ENCODE measurements at regions not wholly inside any gene's neighbourhood (a gene's known extent, or its start where the extent isn't known, plus 50 kb on each side); places are given as distances from the start of the nearest gene placed in this dataset.
"Not testable (repeated sequence)": the region's sequence is repeated elsewhere in the genome, so short reads cannot be mapped to it uniquely, and the experiment has no call there.

DNA sequence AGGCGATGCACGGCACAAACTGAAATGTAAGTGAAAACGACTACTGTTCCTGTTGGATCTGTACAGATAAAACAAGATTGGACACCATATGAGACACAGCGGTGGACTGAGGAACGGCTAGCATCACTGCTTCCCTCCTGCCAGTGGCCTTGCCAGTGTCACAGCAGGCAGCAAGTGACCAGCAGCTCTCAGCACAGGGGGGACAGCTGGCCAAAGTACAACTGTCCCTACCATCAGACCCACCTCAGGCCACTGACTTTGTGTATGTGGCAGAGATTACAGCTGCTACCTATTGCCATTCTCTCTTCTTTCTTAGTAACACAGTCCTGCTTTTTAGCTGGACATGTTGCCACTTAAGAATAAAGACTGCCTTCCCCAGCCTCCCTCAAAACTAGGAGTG, 80.0 kb upstream of the SLC66A3 start:
- FAIRE-seq, result no peak

DNA sequence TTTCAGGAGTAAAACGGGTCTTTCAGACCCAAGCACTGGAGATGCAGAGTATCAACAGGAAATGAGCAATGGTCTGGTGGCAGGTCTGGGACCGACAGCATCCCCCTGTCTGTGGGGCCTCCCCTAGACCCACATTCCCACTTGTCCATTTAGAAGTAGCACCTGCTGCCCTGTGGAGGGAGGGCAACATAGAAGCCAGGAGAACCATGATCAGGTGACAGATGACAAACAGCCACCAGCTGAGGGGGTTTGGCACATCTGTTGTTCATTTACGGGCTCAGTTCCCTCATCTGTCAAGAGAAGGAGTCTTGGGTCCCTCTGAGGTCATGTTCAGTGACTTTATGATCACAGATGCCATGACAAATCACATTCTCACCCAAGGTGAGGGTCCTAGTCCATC, 77.9 kb upstream of the SLC66A3 start:
- FAIRE-seq, result no peak

DNA sequence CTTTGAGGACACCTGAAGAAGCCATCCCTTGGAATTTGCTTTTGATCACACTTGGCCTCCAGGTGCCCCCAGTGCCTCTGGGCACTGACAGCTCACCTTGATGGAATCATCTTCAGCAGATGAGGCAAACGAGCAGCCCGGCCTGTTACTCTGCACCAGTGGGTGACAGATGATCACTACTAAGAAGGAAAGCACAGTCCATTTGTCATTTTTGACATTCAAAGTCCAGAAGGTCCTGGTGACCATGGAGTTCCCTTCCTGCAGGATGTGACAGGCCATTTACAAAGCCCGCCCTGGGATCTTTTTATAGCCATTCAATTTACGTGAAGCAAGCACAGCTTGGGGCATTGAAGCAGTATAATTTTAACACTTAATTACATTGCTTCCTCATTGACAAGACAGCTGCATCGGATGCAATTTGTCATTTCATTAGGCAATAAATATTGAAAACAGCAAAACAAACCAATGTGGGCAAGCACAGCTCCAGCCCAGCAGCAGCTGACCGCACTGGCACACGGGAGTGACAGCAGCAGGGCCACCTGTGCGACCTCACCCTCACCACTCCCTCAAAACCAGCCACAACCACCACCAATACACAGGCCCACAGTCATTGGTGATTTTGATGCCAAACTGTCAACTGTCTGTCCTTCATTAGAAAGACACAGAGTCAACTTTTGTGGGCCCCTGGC, 76.0 kb upstream of the SLC66A3 start:
- no peak for FAIRE-seq

DNA sequence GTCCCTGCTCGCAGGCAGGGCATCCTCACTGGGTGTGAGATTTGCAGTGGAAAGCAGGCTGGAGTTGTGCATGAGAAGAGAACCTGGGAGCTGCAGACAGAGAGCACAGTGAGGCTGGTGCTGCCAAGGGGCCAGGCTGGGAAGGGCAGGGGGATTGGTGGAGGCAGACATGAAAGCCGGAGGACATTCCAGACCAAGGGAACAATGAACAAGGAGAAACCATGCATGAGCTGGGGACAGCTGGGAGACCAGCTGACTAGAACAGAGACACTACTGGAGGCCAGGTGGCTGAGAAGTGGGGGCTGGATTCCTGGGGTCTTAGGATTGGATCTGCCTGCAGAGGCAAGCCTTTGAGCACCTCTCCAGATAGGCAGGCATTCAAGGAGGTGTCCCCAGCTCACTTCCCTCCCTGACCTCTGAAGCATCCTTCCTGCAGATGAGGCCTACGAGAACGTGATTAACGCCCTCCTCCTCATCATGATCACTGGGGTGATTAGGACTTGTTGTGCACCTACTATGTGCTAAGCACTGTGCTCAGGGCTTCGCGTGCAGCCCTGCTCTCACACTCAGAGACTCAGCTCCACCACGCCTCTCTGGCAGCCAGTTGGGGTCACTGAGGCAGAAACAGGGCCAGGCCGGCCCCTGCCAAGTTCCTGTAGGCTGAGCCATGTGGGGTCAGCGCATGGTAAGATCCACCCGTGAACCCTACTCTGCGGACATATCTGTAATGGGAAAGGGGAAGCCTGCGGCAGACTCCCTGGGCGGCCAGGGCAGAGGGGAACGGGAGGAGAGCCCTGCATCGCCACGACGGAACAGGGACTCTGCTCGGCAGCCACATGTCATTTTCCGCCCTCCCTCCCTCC, 74.8 kb upstream of the SLC66A3 start:
- no peak for FAIRE-seq

DNA sequence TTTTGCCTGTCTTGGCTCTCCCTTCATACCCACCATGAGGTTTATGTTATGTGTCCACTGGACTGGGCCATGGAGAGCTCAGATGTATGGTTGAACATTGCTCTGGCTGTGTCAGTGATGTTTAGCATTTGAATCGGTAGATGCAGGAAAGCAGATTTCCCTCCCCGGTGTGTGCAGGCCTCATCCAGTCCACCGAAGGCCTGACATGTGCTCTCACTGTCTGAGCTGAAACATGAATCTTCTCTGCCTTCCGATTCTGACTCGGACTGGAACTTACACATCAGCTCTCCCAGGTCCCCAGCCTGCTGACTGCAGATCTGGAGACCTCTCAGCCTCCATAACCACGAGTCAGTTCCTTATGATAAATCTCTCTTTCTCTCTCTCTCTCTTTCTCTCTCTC, 72.4 kb upstream of the SLC66A3 start:
- no peak for FAIRE-seq

DNA sequence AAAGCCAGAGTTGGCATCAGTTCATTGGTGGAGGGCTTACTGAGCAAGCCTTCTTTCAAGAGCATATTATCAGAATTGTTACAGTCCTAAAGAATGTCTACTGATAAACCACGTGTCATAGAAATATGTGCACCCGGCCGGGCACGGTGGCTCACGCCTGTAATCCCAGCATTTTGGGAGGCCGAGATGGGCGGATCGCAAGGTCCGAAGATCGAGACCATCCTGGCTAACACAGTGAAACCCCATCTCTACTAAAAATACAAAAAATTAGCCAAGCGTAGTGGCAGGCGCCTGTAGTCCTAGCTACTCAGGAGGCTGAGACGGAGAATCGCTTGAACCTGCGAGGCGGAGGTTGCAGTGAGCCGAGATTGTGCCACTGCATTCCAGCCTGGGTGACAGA, 66.4 kb upstream of the SLC66A3 start:
- FAIRE-seq, result not testable (repeated sequence)

DNA sequence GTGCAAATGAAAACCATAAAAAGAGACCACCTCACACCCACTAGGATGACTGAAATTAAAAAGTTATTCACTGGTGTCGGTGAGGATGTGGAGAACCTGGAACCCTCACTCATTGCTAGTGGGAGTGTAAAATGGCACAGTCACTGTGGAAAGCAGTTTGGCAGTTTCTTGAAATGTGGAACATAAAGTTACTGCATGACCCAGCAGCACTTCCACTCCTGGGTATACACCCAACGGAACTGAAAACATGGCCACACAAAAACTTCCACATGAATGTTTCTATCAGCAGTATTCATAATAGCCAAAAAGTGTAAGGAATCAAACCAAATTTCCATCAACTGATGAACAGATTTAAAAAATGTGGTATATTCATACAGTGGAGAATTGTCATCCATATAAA, 65.1 kb upstream of the SLC66A3 start:
- FAIRE-seq, result no peak

DNA sequence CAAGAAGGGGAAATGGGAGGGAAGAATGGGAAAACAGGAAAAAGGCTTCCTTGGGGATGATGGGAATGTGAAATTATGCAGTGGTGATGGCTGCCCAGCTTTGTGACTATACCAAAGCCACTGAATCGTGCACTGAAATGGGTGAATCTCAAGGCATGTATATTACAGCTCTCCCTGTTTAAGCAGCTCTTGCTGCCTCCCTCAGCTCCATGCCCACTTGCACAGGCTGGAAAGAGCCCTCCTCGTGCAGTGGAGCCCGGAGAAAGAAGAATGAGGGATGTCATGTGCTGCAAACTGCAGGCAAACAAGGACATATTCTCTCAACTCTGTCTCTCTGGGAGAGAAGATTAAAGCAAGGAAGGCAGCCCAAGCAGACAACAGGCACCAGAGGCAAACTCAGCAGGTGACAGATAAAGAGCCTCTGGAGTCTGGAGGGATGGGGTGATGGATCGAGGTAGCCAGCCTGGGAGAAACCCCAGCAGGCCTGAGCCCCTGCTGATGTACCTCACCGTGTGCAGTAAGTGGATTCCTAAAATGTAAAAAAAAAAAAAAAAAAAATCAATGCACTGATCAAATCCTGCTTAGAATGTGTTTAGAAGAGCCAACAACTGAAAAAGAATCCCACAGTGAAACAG, 62.4 kb upstream of the SLC66A3 start:
- FAIRE-seq, result no peak

DNA sequence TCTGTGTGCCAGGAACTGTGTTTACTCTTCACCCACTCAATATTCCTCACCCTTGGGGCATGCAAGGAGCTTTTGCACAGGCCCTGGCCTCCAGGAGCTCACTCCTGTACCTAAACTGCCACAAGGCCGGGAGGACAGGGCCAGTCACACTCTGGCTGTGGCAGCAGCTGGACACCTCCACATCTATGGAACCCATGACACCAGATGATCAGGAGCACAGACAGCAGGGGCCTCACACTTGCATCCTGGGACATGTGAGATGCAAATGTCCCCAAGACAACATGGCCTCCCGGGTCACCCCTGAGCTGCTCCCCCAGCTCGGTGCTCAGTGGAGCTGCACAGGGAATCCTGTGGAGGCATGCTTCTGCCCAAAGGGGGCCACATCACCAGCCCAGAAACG, 61.8 kb upstream of the SLC66A3 start:
- FAIRE-seq, result no peak

DNA sequence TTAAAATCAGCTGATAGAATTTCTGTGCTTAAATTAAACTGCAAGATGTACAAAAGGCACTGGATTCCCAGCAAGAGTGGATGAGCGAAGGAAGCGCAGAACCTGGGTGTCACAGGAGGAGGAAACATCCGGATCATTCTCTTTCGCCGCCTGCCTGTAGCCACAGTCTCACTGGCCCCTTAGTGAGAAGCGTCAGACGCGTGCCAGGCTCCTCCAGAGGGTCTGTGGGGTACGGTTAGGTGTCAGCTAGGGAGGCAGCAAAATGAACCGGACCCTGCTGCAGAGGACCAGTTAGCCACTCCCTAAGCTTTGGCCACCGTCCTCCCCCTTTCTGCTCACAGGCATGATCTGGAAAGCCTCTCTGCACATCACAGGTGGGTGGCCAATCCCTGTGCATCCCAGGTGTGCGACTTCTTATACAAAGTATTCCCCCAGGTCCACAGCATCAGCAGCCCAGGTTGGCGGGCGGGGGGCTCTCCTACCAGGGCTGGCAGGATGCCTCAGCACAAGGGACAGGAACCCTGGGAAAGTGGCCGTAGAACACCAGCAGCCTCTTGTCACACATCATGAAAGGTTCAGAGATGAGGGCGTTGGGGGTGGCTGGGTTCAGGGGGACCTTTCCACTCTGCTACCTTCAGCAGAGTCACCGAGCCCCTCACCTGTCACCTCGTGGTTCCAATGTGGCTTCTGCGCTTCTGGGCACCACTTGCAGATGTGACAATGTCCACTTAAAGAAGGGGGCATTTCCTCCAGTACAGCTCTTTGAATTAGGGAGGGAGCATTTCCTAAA, 61.1 kb upstream of the SLC66A3 start:
- no peak for FAIRE-seq

DNA sequence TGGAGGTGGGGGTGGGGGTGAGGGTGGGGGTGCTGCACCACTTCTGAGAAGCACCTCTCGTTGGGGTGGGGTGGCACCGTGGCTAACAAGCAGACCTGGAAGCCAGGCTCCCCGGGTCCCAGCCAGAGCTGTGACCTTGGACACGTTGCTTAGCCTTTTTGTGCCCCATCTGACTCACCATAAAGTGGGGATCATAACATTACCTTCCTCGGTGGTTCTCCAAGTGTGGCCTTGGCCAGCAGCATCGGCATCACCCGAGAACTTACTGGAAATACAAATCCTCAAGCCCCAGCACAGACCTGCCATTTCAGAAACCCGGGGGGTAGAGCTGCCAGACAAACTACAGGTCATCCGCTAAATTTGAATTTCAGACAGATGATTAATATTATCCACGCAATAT, 58.7 kb upstream of the SLC66A3 start:
- no peak for FAIRE-seq

DNA sequence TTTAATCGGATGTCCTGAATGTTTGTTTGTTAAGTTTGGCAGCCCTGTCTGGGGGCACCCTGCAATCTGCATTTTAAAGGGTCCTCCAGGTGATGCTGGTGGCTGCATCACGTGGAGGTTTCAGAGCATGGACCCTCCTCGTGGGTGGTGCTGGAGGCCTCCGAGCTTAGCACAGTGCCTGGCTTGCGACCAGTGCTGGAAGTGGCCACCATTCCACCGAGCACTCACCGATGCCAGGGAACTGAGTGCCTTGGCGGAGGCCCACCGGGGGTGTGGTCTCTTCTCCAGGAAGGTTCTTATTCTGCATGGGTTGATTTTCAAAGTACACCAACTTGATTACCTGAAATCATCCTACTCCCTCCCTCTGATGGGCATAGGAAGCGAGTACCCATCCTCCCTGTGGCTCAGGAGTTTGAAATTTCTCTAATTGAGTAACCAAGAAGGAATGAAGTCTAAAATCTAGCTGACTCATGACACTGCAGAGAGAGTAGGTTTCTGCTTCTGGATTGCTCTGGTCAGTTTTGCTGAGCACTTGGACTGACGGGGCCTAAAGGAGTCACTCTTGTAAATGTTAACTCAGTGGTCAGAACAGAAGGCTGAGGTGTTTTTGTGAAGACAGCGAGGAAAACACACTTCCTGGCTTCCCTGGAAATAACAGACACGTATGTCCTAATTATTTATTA, 58.1 kb upstream of the SLC66A3 start:
- no peak for FAIRE-seq

DNA sequence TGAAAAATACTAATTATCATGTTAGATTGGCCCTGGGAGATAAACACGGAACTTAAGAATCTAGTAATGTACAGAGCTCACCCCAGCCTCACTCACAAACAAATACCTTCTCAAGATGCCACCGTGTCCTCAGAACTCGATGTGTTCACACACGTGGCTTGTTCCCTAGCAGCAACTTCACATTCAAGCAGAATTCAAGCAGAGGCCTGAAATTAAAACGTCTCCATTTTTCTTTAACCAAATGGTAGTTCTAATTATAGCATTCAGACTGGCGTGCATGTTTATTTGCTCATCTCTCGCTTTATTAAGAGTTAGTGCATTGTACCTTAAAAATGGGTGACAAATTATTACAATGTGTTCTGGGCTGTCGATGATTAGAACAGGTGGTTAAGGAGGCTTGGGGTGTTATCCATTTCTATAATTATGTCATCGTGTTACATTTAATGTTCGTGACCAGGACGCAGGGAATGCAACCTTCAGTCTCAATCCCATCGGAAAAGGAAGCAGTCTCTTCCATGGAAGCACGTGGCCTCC, 57.3 kb upstream of the SLC66A3 start:
- FAIRE-seq, result no peak

DNA sequence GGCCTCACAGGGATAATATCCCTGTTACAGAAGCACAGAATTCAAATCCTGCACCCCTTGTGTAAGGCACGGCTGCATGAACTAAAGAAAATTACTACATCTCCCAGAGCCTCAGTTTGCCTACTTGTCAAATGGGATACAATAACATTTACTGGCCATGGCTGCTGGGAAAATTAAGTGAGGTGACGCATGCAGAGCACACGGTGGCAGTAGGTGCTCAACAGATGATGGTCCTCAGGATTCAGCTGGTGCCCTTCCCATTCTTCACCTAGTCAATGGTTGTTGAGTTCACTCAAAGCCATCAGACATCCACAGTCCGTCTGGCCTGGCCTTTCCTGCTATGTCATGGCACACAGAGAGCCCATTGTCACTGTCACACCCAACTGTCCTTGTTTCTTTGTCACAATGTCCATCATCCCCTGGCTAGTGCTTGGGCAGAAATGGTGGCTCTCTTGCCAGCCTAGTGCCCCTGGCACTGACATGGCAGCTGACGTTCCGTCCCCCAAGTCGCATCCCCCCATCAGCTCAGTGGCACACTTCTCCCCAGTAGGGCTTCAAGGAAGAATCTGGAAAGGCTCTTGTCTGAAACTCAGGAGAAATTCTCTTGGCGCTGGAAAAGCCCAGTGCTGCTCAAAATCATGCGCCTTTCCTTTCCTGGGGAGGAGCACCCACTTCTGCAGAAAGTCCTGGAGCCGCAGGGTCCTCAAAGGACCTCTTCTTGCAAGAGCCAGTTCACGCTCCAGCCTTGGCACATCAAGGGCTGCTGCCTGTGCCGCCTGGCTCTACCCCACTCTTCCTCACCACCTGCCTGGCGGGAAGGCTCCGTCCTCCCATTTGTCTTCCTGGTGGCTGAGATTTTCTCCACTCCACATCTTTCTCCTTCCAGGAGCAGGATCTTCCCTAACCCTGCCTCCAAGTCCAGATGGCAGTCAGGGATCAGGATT, 55.9 kb upstream of the SLC66A3 start:
- FAIRE-seq, result no peak

DNA sequence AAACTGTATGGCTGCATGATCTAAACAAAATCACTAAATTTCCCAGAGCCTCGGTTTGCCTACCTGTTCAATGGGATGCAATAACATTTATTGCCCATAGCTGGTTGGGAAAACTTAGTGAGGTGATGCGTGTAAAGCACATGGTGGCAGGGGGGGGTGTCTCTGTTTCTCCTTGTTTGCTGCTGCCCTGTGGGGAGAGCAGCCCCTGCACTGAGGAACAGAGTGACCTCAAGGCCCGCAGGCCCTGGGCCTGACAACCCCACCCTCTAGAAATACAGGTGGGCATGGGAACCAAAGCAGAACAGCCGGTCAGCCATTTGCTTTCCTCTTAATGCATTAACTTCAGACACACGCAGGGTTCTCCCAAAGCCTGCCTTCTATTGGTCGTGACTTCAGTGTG, 55.1 kb upstream of the SLC66A3 start:
- FAIRE-seq, result no peak

DNA sequence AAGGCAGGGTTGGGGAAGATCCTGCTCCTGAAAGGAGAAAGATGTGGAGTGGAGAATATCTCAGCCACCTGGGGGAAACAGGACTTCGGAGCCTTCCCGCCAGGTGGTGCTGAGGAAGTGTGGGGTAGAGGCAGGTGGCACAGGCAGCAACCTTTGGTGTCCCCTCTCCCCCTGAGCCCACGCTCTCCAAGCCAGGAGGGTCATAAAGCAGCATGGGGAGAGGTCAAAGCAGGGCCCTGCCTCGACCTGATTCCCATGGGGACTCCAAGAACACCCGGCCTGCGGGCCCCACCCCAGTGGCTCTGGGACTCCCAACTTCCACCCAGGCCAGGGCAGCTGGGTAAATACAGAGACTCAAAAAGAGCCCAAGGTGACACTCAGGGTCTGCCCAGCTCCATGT, 54.3 kb upstream of the SLC66A3 start:
- no peak for FAIRE-seq

DNA sequence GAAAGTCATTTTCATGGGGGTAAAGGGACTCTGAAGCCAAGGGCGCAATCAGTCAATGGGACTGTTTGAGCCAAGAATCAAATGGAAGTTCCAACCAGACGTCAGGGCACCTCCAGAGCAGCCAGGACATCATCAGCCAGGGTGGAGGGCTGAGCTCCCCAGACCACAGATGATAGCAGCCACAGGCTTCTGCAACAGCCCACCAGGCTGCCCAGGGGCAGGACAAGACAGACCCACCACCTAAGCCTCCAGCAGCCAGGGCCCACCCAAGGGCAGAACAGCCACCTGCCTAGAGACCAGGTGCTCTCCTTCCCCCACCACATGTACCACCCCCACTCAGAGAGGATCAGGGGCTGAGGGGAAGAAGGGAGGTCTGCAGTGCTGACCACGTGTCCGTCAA, 53.8 kb upstream of the SLC66A3 start:
- no peak for FAIRE-seq

DNA sequence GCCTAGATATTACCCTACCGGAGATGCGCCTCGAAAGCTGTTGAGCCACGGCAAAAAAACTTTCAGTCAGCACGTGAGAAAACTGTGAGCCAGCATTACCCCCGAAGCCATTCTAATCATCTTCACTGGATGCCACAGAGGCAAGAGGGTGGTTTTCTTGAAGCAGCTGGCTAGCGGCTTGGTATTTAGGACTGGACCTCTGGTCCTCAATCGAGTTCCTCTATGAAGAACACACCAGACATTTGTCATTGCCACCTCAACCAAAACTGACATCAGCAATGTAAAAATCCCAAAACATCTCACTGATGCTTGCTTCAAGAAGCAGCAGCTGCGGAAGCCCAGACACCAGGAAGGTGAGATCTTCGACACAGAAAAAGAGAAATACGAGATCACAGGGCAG, 52.8 kb upstream of the SLC66A3 start:
- no peak for FAIRE-seq

DNA sequence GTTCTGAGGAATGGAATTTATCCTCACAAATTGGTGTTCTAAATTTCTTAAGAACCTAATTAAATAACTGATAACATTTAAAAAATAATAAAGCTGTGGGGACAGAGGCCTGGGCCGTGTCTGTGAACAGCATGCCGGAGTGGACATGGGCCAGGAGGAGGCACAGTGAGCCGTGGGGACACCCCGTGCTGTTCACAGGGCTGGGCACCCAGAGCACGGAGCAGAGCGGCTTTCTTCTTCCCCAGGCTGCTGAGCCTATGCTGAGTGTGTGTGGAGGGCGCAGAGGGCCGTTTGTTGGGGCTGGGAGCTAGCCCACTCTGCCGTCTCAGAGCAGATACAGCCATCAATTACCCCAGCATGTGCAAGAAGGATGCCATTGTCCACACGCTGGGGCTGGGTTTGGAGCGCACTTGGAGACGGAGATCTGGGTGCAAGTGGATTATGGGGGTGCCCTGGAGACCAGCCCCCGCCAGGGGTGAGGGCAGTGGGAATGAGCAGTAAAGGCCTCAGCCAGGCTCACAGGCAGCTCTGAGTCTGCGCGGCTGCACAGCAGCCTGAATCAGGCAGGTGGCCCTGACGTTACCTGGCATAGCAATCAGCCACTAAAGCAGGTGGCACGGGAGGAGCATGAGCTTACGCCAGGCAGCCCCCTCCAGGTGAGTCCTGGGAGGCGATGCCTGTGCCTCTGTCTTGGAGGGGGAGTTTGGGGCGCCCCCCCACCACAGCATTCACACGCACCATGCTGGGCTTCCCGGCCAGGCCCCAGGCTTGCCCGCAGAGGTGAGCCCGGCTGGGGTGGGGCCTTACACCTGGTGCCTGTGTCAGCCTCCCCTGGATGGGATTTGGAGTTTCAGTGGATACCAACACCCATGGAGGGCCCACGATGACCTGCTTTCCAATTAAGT, 52.1 kb upstream of the SLC66A3 start:
- FAIRE-seq, result no peak

Data from TTC549 (cell line).